ENCODE measurements at regions not wholly inside any gene's neighbourhood (a gene's known extent, or its start where the extent isn't known, plus 50 kb on each side); places are given as distances from the start of the nearest gene placed in this dataset.

DNA sequence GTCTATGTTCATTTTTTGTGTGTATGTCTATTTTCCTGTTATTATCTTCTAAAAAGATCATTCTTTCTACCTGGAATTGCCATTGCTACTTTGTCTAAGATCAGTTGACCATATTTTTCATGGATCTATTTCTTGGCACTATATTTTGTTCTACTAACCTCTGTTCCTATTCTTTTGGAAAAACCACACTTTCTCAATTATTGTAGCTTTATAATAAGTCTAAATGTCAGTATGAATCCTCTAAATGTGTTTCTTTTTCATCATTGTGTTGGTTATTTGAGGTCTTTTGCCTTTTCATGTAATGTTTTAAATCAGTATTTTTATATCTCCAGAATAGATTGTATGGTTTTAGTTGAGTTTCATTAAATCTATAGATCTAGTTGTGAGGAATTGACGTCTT lies 798.3 kb downstream of the FAT4 start:
- H3K4me3 ChIP-seq = no peak overlapping the region
- H3K9me3 ChIP-seq = no peaks in the 10 kb centered on the region
- intact Hi-C loops (cut with DNase I; ENCODE audit: low total_unique reads) = no loop called here
- TF ChIP-seq POLR2A (IDR thresholded peaks at IDR 0.05) = no peak
- TF ChIP-seq, protein P1, sequence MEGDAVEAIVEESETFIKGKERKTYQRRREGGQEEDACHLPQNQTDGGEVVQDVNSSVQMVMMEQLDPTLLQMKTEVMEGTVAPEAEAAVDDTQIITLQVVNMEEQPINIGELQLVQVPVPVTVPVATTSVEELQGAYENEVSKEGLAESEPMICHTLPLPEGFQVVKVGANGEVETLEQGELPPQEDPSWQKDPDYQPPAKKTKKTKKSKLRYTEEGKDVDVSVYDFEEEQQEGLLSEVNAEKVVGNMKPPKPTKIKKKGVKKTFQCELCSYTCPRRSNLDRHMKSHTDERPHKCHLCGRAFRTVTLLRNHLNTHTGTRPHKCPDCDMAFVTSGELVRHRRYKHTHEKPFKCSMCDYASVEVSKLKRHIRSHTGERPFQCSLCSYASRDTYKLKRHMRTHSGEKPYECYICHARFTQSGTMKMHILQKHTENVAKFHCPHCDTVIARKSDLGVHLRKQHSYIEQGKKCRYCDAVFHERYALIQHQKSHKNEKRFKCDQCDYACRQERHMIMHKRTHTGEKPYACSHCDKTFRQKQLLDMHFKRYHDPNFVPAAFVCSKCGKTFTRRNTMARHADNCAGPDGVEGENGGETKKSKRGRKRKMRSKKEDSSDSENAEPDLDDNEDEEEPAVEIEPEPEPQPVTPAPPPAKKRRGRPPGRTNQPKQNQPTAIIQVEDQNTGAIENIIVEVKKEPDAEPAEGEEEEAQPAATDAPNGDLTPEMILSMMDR (IDR thresholded peaks at IDR 0.05 in 4 of 5, conservative IDR thresholded peaks at IDR 0.05 in 1 of 5) = no peak
- in situ Hi-C loops (cut with MboI; ENCODE audit: low sequenced_read_pairs in 4 of 4) = no loop called here
- H3K4me1 ChIP-seq = no peaks in the 10 kb centered on the region
- DNase-seq (no peak), ATAC-seq (no peak)
- H3K27me3 ChIP-seq = no peaks in the 10 kb centered on the region
- no peak overlapping the region for H3K27ac ChIP-seq
- H3K36me3 ChIP-seq = no peaks in the 10 kb centered on the region

DNA sequence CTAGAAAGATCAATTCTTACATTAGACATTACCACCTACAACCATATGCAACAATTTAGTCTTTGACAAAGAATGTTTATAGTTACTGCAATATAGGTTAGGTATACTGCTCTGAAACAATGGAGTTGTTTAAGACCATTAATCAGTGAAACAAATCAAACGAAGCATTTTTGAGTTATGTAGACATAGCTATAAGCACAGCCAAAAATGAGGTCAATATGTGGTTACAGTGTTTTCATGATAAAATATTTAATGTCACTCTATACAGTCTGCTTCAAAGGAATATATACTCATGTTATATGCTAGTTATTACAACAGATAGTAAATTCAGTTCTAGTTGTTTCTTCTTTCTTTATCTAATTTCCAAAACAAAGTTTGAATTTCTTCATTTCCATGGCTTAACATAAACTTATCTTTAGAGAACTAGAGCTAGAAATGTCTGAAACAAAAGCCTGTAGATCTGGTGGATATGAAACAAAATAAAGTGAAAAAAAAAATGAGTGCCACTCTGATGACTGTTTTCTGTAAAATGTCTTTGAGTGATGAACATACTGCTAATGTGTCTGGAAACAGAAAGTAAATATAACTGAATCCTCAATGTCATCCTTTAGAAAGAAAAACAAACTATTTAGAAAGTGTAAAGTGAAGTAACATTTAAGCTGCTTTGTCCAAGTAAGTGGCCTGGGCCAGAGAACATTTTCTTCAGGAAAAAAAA lies 809.0 kb downstream of the FAT4 start:
- TF ChIP-seq, protein P1 (IDR thresholded peaks at IDR 0.05 in 4 of 5, conservative IDR thresholded peaks at IDR 0.05 in 1 of 5) = no peak
- no peak for TF ChIP-seq POLR2A (IDR thresholded peaks at IDR 0.05)
- DNase-seq (no peak), ATAC-seq (no peak)
- in situ Hi-C loops (cut with MboI; ENCODE audit: low sequenced_read_pairs in 4 of 4) (no loop called here), intact Hi-C loops (cut with DNase I; ENCODE audit: low total_unique reads) (no loop called here)
- Histone ChIP-seq H3K4me1 (no peaks in the 10 kb centered on the region), H3K4me3 (no peak overlapping the region), H3K27ac (no peak overlapping the region), H3K27me3 (no peaks in the 10 kb centered on the region), H3K9me3 (no peaks in the 10 kb centered on the region), H3K36me3 (no peaks in the 10 kb centered on the region)

DNA sequence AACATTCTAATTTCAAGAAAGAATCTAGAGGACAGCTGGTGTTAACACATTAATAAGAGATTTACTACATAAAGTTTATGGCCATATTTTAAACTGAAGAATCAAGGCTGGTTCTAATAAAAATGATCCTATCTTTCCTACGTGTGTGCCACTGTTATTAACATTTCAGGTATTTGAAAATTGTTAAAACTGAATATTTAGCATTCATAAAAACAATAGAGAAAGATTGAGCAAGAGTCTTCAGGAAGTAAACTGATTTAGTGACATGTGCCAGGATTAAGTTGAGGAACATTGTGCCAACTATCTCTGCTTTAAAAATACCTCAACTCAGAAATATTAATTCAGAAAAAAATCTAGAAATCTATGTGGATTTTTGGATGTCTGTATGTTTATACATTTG lies 810.1 kb downstream of the FAT4 start:
- in situ Hi-C loops (cut with MboI; ENCODE audit: low sequenced_read_pairs in 4 of 4) (no loop called here), intact Hi-C loops (cut with DNase I; ENCODE audit: low total_unique reads) (no loop called here)
- no peak for TF ChIP-seq POLR2A (IDR thresholded peaks at IDR 0.05)
- TF ChIP-seq, protein P1 (IDR thresholded peaks at IDR 0.05 in 4 of 5, conservative IDR thresholded peaks at IDR 0.05 in 1 of 5) = no peak
- Histone ChIP-seq H3K27ac (no peak overlapping the region), H3K4me1 (no peaks in the 10 kb centered on the region), H3K36me3 (no peaks in the 10 kb centered on the region), H3K9me3 (no peaks in the 10 kb centered on the region), H3K27me3 (no peaks in the 10 kb centered on the region), H3K4me3 (no peak overlapping the region)
- DNase-seq (no peak), ATAC-seq (no peak)

DNA sequence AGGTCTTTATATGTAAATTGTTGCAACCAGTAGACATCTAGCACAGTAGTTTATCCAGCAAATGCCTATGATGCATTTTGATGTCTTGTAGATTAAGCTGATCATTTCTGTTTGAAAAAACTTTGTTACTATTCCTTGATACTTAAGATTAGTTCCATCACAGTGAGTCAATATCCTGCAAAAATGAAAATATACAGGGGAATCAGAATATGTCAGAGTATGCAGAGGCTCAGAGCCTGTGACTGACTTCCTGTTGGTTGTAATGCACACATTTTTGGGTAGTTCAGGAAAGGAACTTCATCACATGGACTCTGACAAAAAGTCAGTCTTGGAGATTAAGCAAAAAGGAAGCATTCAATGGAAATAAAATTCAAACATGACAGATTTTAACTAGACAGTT lies 815.5 kb downstream of the FAT4 start:
- ATAC-seq = no peak
- H3K27me3 ChIP-seq = no peaks in the 10 kb centered on the region
- in situ Hi-C loops (cut with MboI; ENCODE audit: low sequenced_read_pairs in 4 of 4) = no loop called here
- H3K36me3 ChIP-seq = no peaks in the 10 kb centered on the region
- no peak overlapping the region for H3K27ac ChIP-seq
- H3K9me3 ChIP-seq = no peaks in the 10 kb centered on the region
- TF ChIP-seq, protein P1 (IDR thresholded peaks at IDR 0.05 in 4 of 5, conservative IDR thresholded peaks at IDR 0.05 in 1 of 5) = no peak
- TF ChIP-seq POLR2A (IDR thresholded peaks at IDR 0.05) = no peak
- DNase-seq = no peak
- intact Hi-C loops (cut with DNase I; ENCODE audit: low total_unique reads) = no loop called here
- H3K4me3 ChIP-seq = no peak overlapping the region
- no peaks in the 10 kb centered on the region for H3K4me1 ChIP-seq
